HG02938 (cell line): ENCODE measurements at regions not wholly inside any gene's neighbourhood (a gene's known extent, or its start where the extent isn't known, plus 50 kb on each side); places are given as distances from the start of the nearest gene placed in this dataset.
"Not testable (repeated sequence)": the region's sequence is repeated elsewhere in the genome, so short reads cannot be mapped to it uniquely, and the experiment has no call there.

Source experiments
- ATAC-seq: cut with Tn5 transposase; IDR thresholded peaks from one replicate; pipeline ENCODE4 v1.9.1; 2021; ENCODE audit warnings: mild to moderate bottlenecking, moderate library complexity; ENCODE audit not compliant: unreplicated experiment

DNA sequence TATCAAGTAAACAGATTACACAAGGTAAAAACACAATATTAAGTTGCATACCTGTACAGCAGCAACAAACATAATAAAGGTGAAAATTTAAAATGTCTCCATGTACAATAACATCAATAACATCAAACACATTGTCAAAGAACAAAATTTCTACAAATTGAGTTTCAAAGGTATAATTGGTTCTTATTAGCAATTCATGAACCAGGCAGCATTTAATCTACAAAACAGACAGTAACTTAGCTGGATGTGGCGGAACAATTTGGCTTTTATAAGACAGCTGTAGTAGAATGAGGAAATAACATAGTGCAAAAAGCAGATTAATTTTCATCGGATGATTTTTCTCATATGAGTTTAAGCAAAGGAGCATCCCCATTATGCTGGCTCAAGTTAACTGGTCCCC, 1176.8 kb downstream of the EFNA5 start:
- no peak for ATAC-seq

DNA sequence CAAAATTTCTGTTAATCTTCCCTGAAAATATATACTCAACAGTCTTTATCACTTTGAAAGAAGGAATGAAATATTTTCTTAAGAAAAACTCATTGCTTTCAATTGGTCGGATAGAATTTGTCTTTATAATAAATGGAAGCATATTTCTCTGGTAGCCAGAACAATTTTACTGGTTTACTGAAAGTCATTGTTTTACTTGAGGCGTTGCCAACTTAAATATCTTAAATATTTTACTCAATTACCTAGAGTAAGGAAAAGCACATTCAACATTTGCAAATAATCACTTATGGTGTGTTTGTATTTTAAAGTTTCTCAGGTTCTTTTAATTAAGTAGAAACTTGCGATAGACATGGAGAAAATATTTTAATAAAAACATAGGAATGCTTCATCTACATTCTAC, 1181.7 kb downstream of the EFNA5 start:
- ATAC-seq = no peak

DNA sequence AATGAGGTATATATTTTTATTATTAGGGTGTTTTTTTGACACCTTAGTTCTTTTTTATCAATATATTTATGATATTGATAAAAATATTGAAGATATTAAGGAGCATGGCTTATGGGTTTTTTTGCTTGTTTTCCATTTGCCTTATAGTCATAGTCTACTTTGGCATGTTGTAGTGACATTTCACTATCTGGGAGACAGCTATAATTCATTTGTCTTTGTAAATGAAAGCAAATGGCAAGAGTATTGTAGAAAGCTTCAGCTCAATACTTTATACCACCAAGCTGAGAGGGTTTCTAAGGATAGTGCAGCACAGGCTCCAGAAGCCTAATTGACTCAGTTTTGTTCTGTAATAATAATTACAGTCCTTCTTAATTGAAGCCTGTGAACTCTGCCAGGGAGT, 1182.3 kb downstream of the EFNA5 start:
- no peak for ATAC-seq

DNA sequence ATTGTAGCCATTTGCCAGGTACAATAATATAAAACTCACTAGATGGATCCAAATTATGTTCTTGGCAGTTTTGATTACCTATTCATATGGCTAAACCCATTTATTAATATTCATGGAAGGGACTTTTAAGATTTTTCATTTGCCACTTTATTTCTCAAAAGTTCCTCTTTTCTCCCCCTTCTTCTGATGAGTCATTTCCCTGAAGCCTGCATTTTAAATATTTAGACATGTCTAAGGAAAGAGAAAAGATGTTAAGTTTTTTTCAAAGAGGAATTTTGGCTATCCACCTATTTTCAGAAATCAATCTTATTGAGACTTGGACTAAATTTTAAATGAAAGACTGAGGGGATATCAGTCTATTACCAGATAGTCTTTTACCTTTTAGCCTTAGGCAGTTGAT, 1189.4 kb downstream of the EFNA5 start:
- ATAC-seq = no peak

DNA sequence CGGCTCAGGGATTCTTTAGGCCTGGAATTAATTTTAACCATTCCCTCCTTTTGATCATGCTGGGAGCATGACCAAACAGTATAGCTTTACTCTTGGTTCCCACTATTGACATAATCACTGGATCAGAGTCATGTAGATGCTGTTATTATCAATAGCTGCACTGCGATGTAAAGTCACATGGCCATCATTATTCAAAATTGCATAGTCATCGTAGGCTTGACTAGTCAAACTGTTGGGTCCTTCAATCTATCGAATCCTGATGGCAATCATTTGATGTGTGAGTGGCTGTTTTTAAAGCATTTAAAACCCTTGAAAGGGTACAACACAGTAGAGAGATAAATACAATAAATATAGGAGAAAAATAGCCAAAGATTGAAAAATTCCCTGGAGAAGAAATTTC, 1194.1 kb downstream of the EFNA5 start:
- ATAC-seq = no peak

DNA sequence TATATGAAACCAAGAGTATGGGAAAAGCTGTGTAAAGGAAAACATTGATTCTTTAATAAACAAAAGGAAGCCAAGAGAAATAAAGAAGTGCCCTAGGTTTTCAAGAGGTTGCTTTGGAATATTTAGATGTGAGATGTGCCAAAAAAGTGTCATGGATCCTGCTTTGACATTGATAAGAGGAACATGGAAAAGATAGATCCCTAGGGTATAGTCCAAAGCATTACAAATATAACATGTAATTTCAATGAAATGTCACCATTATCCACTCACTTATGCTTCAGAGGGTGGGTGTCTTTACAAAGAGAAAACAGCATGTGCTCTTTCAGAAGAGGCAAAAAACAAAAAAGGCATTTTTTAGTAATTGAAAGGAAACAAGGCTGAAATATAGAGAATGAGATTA, 1196.7 kb downstream of the EFNA5 start:
- ATAC-seq = no peak

DNA sequence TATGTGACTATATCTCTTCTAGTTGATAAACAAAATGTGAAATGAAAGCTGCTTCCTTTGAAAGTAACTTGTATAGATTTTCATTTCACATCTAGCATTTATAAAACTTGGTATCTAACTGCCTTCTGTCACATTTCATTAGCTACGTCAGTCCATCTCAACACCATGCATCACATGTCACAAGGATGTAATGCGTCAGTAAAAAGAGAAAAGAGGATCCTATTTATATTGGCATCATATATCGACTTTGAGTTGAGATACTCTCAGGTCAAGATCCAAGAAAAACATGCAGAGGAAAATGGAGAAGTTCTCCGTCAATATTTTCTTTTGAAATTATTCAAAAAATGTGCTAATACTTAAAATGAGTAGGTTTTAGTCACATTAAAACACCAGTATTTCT, 1211.2 kb downstream of the EFNA5 start:
- no peak for ATAC-seq

DNA sequence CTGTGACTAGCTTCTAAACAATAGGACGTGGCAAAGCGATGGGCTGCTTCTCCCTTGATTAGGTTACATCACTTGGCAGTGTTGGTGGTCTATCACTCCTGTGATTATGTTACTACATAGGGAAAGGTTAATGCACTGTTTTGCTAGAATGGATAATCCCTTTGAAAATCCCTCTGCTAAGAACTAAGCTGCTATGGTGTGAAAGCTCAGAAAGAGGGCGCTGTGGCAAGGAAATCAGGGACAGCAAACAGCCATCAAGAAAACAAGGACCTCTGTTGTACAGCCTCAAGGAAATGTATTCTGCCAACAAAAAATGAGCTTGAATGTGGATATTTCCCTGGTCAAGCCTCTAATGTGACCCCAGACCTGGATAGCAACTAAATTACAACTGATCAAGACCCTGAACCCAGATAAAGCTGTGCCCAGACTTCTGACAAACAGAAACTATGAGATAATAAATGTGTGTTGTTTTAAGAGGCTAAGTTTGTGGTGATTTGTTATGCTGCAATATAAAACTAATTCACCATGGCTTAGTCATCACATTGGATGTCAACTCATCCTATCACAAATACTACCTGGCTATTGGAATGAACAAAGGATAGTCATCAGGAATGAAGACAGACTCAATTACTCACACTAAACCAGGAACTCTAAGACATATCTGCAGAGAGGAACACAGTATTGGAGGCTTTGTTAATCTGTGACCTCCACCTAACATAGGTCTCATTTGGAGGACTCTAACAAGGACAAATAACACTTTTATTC, 1215.9 kb downstream of the EFNA5 start:
- ATAC-seq = no peak

DNA sequence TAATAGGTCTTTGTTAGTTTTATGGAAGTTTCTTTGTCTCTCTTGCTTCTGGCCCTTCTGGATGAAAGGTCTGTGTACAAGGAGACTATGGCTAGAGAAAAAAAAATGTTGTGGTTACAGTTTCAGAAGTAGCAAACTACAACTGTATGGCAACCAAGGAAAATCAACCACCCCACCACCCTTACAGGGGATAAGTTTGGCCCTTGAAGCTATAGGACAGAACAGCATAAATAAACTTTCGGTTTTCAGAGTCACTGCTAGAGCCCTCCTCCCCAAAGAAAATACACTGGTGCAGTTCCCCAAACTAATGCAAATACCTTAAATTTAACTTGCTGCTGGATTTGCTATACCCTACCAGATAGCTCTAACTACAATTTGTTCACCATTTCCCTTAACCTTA, 1216.7 kb downstream of the EFNA5 start:
- ATAC-seq = no peak

DNA sequence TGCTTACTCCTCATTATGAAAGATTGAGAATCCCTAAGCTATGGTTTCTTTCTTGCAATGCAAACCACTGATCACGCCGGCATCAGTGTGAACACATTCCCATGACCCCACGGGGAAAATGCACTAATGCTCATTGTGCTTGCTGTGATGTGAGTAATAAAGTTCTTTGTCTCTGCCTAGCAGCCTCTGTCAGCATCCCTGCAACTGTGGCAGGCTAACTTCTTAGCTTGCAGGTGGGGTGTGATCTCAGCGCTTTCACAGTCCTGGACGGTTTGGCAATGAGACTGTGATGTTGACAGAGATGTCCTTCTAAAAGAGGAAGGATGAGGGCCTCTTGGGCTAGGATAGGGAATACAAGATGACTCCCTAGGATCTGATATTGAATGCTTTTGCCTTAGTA, 1218.7 kb downstream of the EFNA5 start:
- no peak for ATAC-seq

DNA sequence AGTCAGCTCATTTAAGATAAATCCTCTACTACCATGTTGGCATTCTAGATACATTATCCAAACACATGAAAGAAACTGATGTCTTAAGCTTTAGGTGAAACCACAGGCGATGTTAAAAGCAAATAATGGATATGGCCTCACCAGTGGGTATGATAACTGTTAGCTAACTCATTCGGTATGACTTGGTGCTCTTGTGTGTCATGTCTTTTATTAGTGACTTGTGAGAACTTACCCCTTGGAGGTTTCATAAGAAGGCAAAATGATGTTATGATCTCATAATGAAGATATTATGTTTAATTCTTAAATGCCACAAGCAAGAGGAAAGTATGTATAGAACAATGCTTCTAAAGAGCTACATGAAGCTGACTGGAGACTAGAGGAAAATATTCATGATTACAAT, 1227.0 kb downstream of the EFNA5 start:
- no peak for ATAC-seq

DNA sequence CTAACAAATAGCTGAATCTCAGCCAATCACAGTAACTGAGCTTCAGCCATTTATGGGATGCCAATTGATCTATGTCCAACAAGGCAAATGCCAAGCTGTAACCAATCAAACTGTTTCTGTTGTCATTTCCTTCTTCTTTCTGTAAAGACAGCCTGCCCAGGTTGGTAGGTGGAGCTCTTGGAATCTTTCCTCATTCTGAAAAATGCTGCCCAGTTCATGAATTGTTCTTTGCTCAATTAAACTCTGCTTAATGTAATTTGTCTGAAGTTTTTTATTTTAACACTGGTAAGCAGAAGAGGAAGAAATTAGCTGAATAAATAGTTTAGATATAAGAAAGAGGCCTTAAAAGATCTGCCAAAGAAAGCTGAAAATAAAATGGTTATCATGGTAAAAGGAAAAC, 1235.6 kb downstream of the EFNA5 start:
- no peak for ATAC-seq

DNA sequence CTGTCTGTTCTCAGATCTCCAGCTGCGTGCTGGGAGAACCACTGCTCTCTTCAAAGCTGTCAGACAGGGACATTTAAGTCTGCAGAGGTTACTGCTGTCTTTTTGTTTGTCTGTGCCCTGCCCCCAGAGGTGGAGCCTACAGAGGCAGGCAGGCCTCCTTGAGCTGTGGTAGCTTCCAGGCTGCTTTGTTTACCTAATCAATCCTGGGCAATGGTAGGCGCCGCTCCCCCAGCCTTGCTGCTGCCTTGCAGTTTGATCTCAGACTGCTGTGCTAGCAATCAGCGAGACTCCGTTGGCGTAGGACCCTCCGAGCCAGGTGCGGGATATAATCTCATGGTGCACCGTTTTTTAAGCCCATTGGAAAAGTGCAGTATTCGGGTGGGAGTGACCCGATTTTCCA, 1240.0 kb downstream of the EFNA5 start:
- not testable (repeated sequence) for ATAC-seq

DNA sequence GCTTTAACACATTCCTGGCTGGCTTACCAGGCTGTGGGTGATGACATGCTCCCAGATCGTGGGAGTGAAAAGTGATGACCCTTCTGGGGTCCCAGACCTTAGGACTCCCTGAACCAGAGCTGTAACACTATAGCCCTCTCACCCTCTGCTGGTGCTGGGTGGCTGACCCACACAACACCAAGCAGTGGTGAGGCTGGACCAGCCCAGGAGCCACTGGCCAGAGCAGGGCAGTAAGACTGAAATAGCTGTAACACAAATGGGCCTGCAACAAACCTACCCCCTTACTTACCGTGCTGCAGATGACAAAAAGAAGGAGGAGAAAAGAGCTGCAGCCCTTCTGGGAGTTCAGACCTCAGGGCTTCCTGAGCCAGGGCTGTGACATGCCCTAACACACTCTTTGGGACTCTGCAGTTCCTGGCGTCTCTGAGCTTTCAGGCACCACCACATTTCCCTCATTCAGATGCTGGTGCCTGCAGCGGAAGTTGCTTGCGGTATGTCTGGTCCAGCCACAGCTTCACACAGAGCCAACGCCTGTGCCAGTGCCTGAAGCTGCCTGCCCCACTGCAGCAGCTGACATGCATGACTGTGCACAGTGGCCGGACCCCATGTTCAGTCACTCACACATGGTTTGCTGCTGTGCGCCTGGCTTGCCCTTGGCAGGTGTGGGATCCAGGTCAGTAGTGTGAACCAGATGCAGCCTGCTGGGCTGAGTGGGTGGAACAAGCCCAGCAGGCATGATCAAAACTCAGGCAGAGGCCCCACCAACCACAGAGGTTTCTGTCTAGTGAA, 1247.4 kb downstream of the EFNA5 start:
- ATAC-seq = no peak

DNA sequence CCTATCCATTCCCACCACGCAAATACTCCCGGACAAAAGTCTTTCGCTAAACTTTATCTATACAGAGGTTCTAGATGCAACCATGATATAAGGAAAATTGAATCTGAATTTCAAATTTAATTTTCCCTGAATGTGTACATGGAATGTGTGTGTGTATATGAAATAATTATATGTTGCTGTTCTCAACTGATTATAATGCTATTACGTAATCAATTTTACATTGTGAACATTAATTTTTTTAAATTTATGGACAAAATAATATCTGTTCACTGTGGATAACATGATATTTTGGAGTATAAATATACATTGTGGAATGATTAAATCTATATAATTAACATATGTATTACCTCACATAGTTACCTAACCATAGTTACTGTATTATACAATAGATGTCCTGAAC, 1250.6 kb downstream of the EFNA5 start:
- no peak for ATAC-seq

DNA sequence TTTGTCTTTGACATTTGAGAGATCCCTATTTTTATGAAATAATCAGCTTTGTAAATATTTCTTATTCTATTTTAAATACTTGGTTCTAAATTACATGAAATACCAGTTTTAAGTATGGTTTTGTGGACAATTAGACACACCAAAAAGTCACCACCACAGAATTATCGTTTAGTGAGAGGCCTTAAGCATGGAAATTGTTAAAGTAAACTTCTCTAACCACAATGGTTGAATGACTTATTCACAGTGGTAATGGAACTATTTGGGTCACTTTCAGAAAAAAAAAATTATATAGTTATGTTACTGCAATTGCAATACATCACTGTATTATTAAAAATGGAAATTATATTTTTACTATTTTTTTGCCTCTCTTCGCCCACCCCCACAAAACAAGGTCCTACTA, 1252.5 kb downstream of the EFNA5 start:
- no peak for ATAC-seq

DNA sequence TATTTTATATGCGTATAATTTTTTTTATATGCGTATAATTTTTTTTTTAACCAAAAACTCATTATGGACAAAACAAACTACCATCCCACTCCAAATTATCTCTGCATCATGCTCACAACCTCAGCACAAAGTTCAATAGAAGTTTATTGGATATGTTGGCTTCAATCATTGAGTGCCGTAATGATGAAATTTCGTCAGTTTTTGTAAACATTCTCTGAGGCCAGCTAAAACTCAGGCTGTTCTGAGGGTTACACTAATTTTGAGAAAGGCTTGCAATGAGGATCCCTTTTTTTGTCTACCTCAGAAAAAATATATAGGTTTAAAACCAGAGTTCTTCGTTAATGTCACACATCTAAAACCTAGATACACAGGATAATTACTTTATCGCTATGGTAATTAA, 1253.2 kb downstream of the EFNA5 start:
- ATAC-seq = no peak

DNA sequence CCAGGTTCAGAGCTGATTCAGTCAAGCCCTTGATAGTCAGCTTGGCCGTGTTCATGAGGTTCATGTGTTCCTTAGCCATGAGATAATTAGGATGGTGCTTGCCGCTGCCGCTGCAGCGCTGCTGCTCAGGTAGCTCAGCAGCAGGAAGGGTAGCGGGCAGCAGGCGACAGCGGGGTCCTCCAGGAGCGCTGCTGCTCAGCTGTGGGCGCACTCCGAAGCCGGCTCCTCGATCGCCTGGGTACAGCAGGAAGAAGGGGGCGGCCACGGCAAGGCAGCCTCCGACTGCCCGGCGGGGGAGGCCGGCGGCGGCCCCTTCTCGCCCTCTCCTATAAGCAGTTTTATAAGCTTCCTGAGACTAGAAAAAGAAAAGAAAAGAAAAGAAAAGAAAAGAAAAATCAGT, 1253.6 kb downstream of the EFNA5 start:
- no peak for ATAC-seq

DNA sequence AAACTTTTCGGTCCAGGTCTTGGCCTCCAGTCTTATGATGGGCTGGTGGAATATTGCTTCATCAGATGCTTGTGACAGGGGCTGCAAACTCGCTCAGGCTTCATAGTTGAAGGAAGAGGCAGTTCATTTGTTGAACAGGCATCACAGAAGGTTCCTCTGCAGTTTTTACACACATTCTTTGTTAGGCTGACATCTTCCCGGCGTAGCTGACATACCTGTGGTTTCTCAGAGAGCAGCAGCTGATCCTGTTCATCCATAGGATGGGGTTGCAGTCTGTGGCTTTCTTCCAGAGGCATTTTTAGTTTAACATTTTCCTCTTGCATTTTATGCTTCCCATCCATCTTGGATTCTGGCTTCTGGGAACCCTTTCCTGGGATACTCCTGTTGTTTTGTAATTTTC, 1255.2 kb downstream of the EFNA5 start:
- no peak for ATAC-seq

DNA sequence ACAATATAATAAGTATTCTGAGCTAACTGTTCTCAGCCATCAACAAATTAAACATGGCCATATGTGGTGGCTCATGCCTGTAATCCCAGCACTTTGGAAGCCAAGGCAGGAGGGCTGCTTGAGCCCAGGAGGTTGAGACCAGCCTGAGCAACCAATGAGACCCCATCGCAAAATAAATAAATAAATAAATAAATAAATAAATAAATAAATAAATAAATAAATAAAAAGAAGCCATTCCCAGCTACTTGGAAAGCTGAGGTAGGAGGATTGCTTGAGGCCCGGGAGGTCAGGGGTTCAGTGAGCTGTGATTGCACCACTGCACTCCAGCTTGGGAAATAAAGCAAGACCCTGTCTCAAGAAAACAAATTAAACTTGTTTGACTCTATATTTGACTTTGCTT, 1256.4 kb downstream of the EFNA5 start:
- no peak for ATAC-seq

DNA sequence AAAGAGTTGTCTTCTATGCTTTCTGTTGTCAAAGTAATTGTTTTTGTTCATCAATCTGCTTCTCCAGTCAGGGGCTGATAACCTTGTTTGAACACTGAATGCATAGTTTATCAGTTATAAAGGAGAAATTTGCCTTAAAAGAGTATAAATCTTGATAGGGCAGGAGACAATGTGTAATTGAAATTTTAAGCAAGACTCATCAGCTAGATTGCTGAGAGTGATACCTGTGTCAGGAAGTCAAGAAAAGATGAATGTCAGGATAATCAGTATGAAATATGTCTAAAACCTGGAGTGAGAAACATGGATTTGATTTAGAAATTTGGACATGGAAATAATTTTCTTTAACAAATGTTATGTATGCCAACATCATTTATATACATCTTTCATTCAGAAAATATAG, 1258.1 kb downstream of the EFNA5 start:
- ATAC-seq = no peak

DNA sequence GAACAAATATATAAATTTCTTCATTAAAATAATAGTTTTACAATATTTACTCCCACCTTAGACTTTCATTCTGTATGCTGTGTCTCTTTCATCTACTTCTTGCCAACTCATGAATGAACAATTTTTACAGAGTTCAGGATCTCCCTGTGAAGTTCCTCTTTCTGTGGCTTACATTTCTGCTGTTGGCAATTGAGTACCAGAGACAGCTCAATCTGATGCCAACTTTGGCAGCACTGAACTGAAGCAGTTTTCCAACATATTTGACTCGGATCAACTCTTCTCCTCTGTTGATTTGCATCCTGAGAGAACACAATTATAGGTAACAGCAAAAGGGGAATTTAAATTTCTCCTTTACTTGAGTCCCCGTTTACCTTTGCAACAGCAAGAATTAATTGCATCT, 1262.2 kb downstream of the EFNA5 start:
- no peak for ATAC-seq

DNA sequence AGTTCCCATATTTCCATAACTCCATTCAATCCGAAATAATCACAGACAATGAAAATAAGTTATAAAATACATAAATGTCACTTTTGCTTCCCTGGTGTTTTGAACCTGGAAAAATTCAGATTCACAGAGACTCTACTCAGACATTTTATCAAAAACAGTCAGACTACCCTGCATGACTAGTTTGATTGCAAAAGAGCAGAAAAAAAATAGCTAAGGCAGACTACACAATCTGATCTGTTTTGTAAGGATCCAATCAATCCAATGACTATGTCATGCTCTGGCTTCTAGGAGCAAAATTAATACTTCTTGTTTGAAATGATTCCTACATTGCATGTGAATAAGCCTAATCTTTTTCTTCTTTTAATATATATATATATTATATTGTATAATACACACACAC, 1262.6 kb downstream of the EFNA5 start:
- no peak for ATAC-seq
